ENCODE measurements at regions not wholly inside any gene's neighbourhood (a gene's known extent, or its start where the extent isn't known, plus 50 kb on each side); places are given as distances from the start of the nearest gene placed in this dataset.

DNA sequence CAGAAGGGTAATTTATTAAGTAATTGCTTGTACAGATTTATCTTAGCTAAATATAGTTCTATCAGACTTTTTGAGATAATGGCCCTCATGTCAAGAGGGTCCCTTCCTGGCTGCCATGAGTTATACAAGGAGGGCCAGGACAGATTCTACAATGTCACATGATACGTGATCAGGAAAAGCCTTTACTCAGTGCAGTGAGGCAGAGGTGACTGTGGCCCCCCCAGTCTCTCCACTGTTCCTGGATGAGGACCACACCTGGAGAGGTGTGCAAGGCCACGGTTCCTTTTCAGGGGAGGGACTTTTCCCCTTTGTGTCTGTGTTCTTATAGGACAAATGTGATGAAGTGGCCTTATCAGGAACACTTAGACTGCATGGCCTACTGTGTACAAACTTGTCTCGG lies 54.3 kb upstream of the LRCH1 start:
- TF ChIP-seq, protein P1, sequence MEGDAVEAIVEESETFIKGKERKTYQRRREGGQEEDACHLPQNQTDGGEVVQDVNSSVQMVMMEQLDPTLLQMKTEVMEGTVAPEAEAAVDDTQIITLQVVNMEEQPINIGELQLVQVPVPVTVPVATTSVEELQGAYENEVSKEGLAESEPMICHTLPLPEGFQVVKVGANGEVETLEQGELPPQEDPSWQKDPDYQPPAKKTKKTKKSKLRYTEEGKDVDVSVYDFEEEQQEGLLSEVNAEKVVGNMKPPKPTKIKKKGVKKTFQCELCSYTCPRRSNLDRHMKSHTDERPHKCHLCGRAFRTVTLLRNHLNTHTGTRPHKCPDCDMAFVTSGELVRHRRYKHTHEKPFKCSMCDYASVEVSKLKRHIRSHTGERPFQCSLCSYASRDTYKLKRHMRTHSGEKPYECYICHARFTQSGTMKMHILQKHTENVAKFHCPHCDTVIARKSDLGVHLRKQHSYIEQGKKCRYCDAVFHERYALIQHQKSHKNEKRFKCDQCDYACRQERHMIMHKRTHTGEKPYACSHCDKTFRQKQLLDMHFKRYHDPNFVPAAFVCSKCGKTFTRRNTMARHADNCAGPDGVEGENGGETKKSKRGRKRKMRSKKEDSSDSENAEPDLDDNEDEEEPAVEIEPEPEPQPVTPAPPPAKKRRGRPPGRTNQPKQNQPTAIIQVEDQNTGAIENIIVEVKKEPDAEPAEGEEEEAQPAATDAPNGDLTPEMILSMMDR (conservative IDR thresholded peaks at IDR 0.05 in 1 of 2, IDR thresholded peaks at IDR 0.05 in 1 of 2; ENCODE audit: extremely low read depth in 1 of 2, insufficient read depth in 1 of 2, low read depth in 1 of 2, low read length in 2 of 2), result no peak
- no peak for TF ChIP-seq EZH2 (IDR thresholded peaks at IDR 0.05; ENCODE audit: borderline replicate concordance, low read length)

All from mammary epithelial cell (primary cell).